HEK293 (cell line): ENCODE measurements at regions not wholly inside any gene's neighbourhood (a gene's known extent, or its start where the extent isn't known, plus 50 kb on each side); places are given as distances from the start of the nearest gene placed in this dataset.

Experiments used
- CTCF ChIA-PET: fragments of 350-600 bp; formaldehyde crosslinking; extraction: SDS; loops from one replicate; lab custom pipeline; 2021; ENCODE audit warnings: antibody characterized with exemption; lab: Yijun Ruan, JAX
- POLR2A ChIA-PET: fragments of 300-600 bp; formaldehyde crosslinking; extraction: SDS; loops from one replicate; lab custom pipeline; 2020; ENCODE audit warnings: antibody characterized with exemption, inconsistent platforms; lab: Yijun Ruan, JAX
- H3K27ac ChIP-seq: fragments of 200-500 bp; sonication (Bioruptor generic); 2 replicates; pipeline ENCODE4 v1.5.1; 2014; ENCODE audit warnings: low read depth, low read length, control low read depth, inconsistent platforms; ENCODE audit errors: extremely low read depth
- H3K36me3 ChIP-seq, 2 experiments: fragments of 200-500 bp in 1 of 2; sonication (Bioruptor generic) in 1 of 2; 1 replicate in 1 of 2; 2 replicates in 1 of 2; pipeline ENCODE4 v1.5.1; 2014 to 2017; ENCODE audit warnings: inconsistent platforms in 2 of 2, low read length in 2 of 2; ENCODE audit not compliant: control insufficient read depth in 2 of 2, insufficient read depth in 1 of 2
- H3K4me1 ChIP-seq: fragments of 200-500 bp; sonication (Bioruptor generic); 2 replicates; pipeline ENCODE4 v1.5.1; 2014; ENCODE audit warnings: mild to moderate bottlenecking, low read length, inconsistent platforms; ENCODE audit not compliant: control insufficient read depth, insufficient read depth
- H3K4me3 ChIP-seq: 2 replicates; pipeline ENCODE4 v1.5.1; 2011; ENCODE audit warnings: low read depth, mild to moderate bottlenecking, control low read depth, low read length, moderate library complexity
- H3K9me3 ChIP-seq: fragments of 200-500 bp; sonication (Bioruptor generic); 2 replicates; pipeline ENCODE4 v1.5.1; 2014; ENCODE audit warnings: low read depth, low read length, inconsistent platforms; ENCODE audit not compliant: control insufficient read depth, insufficient read depth
- HIC1 ChIP-seq: fragments of 450-650 bp; formaldehyde crosslinking; IDR thresholded peaks from 2 replicates; pipeline ENCODE4 v1.5.1; 2016; ENCODE audit warnings: missing biosample characterization, missing genetic modification characterization
- INSM2 ChIP-seq: fragments of 450-650 bp; formaldehyde crosslinking; IDR thresholded peaks from 2 replicates; pipeline ENCODE4 v1.5.1; 2016; ENCODE audit warnings: missing biosample characterization, missing genetic modification characterization
- KLF8 ChIP-seq: fragments of 450-650 bp; formaldehyde crosslinking; IDR thresholded peaks from 2 replicates; pipeline ENCODE4 v1.5.1; 2016; ENCODE audit warnings: missing biosample characterization, missing genetic modification characterization
- MZF1 ChIP-seq: fragments of 450-650 bp; formaldehyde crosslinking; IDR thresholded peaks from 2 replicates; pipeline ENCODE4 v1.5.1; 2017; ENCODE audit warnings: missing biosample characterization, missing genetic modification characterization, borderline replicate concordance
- PRDM10 ChIP-seq: fragments of 450-650 bp; formaldehyde crosslinking; IDR thresholded peaks from 2 replicates; pipeline ENCODE4 v1.5.1; 2016; ENCODE audit warnings: missing biosample characterization, missing genetic modification characterization
- REPIN1 ChIP-seq: fragments of 450-650 bp; formaldehyde crosslinking; IDR thresholded peaks from 2 replicates; pipeline ENCODE4 v1.5.1; 2017; ENCODE audit warnings: missing biosample characterization, missing genetic modification characterization, low read depth
- TCF7L2 ChIP-seq: IDR thresholded peaks from 2 replicates; pipeline ENCODE4 v1.6.1; 2011; ENCODE audit warnings: low read depth, mild to moderate bottlenecking, inconsistent platforms, low read length, moderate library complexity, borderline replicate concordance
- WT1 ChIP-seq: fragments of 450-650 bp; formaldehyde crosslinking; IDR thresholded peaks from 2 replicates; pipeline ENCODE4 v1.5.1; 2016; ENCODE audit warnings: missing biosample characterization, missing genetic modification characterization
- ZBTB44 ChIP-seq: fragments of 450-650 bp; IDR thresholded peaks from 2 replicates; pipeline ENCODE4 v1.5.1; 2018; ENCODE audit warnings: missing biosample characterization, mild to moderate bottlenecking, missing genetic modification characterization
- ZNF280C ChIP-seq: fragments of 450-650 bp; formaldehyde crosslinking; IDR thresholded peaks from 2 replicates; pipeline ENCODE4 v1.5.1; 2016; ENCODE audit warnings: missing biosample characterization, missing genetic modification characterization
- ZNF621 ChIP-seq: fragments of 450-650 bp; formaldehyde crosslinking; IDR thresholded peaks from 2 replicates; pipeline ENCODE4 v1.5.1; 2017; ENCODE audit warnings: missing biosample characterization, missing genetic modification characterization
- ZNF626 ChIP-seq: fragments of 450-650 bp; sonication (Bioruptor Pico); formaldehyde crosslinking; IDR thresholded peaks from 2 replicates; pipeline ENCODE4 v1.5.1; 2018; ENCODE audit warnings: missing biosample characterization, missing genetic modification characterization, inconsistent platforms
- ZNF664 ChIP-seq: fragments of 450-650 bp; formaldehyde crosslinking; IDR thresholded peaks from 2 replicates; pipeline ENCODE4 v1.5.1; 2016; ENCODE audit warnings: missing biosample characterization, missing genetic modification characterization
- ZNF843 ChIP-seq: fragments of 450-650 bp; formaldehyde crosslinking; IDR thresholded peaks from 2 replicates; pipeline ENCODE4 v1.5.1; 2016; ENCODE audit warnings: missing biosample characterization, missing genetic modification characterization
- ZSCAN18 ChIP-seq: fragments of 450-650 bp; formaldehyde crosslinking; IDR thresholded peaks from 2 replicates; pipeline ENCODE4 v1.5.1; 2016; ENCODE audit warnings: missing biosample characterization, missing genetic modification characterization

- Histone ChIP-seq H3K27ac (no peak overlapping the region), H3K9me3 (no peaks in the 10 kb centered on the region), H3K36me3 (no peaks in the 10 kb centered on the region), H3K4me3 (no peak overlapping the region), H3K4me1 (no peaks in the 10 kb centered on the region)
- TF ChIP-seq HIC1 (tag by site-specific recombination), result no peak
- TF ChIP-seq WT1 (tag by site-specific recombination), result no peak
- TF ChIP-seq KLF8, result no peak
- no peak for TF ChIP-seq PRDM10
- TF ChIP-seq ZSCAN18, result no peak
- TF ChIP-seq ZNF664 (tag by site-specific recombination), result no peak
- no peak for TF ChIP-seq INSM2
- no peak for TF ChIP-seq MZF1 (tag by site-specific recombination)
- no peak for TF ChIP-seq ZNF843
- POLR2A ChIA-PET, result interaction anchor here (0.6 kb wide), 1 partner anchor 283 kb away, joined by 7 read pairs; no protein-coding TSS in a partner anchor
- CTCF ChIA-PET, result no interaction called here
These were observed 79.4 kb downstream of the SCG2 start for GRCh38 chr2:223522796-223523195.

- no peaks in the 10 kb centered on the region for H3K36me3 ChIP-seq
- H3K27ac ChIP-seq, result no peak overlapping the region
- H3K9me3 ChIP-seq, result no peaks in the 10 kb centered on the region
- H3K4me3 ChIP-seq, result no peak overlapping the region
- no peaks in the 10 kb centered on the region for H3K4me1 ChIP-seq
- ChIA-PET CTCF (no interaction called here), POLR2A (interaction anchor here (0.6 kb wide), 1 partner anchor 1595 kb away, joined by 4 read pairs; no protein-coding TSS in a partner anchor)
- TF ChIP-seq REPIN1, result no peak
- TF ChIP-seq TCF7L2, result no peak
- TF ChIP-seq ZNF621 (tag by site-specific recombination), result no peak
- TF ChIP-seq ZNF280C, result no peak
- no peak for TF ChIP-seq ZNF626
- no peak for TF ChIP-seq WT1 (tag by site-specific recombination)
- no peak for TF ChIP-seq ZBTB44 (tag by site-specific recombination)
These were observed 78.6 kb downstream of the SCG2 start for GRCh38 chr2:223523551-223524001.
